ENCODE measurements at regions not wholly inside any gene's neighbourhood (a gene's known extent, or its start where the extent isn't known, plus 50 kb on each side); places are given as distances from the start of the nearest gene placed in this dataset.

DNA sequence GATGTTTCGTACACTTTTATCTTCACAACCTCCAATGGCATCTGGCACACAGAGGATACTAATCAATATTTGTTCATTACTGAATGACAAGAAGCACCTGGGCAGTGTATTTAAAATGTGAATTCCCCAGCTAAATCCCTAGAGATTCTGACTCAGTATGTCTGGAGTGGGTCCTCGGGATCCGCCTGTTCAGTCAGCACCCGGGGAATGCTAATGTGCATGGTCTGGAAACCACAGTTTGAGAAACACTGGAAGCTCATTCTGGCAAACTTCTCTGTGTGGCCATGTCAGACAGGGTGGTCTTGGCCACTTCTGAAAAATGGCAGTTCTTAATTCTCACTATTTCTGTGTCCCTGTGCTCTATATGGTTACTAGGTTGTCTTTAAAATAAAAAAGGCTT is 138.8 kb upstream of the VCX start:
- Mint-ChIP-seq H3K4me1 (ENCODE audit: low read depth) (no peaks in the 10 kb centered on the region), H3K36me3 (ENCODE audit: low read depth) (no peaks in the 10 kb centered on the region), H3K27ac (no peak overlapping the region), H3K9me3 (no peaks in the 10 kb centered on the region), H3K4me3 (no peak overlapping the region), H3K27me3 (ENCODE audit: low read depth) (no peaks in the 10 kb centered on the region)
- DNase-seq (ENCODE audit: low spot score): no peak

GRCh38 chrX:7698248-7698647 is 144.7 kb upstream of the VCX start:
- Mint-ChIP-seq H3K27me3 (ENCODE audit: low read depth) (no peaks in the 10 kb centered on the region), H3K36me3 (ENCODE audit: low read depth) (no peaks in the 10 kb centered on the region), H3K9me3 (no peaks in the 10 kb centered on the region), H3K4me3 (no peak overlapping the region), H3K27ac (no peak overlapping the region), H3K4me1 (ENCODE audit: low read depth) (no peaks in the 10 kb centered on the region)
- no peak for DNase-seq (ENCODE audit: low spot score)

- Mint-ChIP-seq H3K27ac (no peak overlapping the region), H3K27me3 (ENCODE audit: low read depth) (no peaks in the 10 kb centered on the region), H3K9me3 (no peaks in the 10 kb centered on the region), H3K4me3 (no peak overlapping the region), H3K36me3 (ENCODE audit: low read depth) (no peaks in the 10 kb centered on the region), H3K4me1 (ENCODE audit: low read depth) (no peaks in the 10 kb centered on the region)
- no peak for DNase-seq (ENCODE audit: low spot score)
These were observed 152.1 kb upstream of the VCX start for GRCh38 chrX:7690842-7691241.

DNA sequence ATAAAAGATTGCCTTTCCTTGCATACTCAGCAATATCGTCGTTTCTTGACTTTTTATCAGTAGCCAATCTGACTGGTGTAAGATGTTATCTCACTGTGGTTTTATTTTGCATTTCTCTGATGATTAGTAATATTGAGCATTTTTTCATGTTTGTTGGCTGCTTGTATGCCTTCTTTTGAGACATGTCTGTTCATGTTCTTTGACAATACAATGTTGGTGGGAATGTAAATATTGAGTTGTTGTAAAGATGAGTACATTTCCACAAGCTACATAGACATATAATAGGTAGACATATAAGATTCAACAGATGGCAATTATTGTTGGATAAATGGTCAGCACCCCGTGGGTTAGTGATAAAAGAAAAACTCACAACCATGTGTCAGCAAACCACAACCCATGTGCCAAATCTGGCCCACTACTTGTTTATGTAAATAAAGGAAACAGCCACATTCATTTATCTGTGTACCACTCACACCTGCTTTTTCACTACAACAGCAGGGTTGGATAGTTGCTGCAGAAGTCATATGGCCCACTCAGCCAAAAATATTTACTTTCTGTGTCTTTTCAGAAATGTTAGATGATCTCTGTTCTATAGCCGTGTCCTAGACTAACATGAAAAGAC is 153.1 kb upstream of the VCX start:
- H3K4me3 Mint-ChIP-seq: no peak overlapping the region
- no peak for DNase-seq (ENCODE audit: low spot score)
- no peaks in the 10 kb centered on the region for H3K27me3 Mint-ChIP-seq (ENCODE audit: low read depth)
- no peaks in the 10 kb centered on the region for H3K4me1 Mint-ChIP-seq (ENCODE audit: low read depth)
- no peaks in the 10 kb centered on the region for H3K36me3 Mint-ChIP-seq (ENCODE audit: low read depth)
- H3K27ac Mint-ChIP-seq: no peak overlapping the region
- H3K9me3 Mint-ChIP-seq: no peaks in the 10 kb centered on the region

DNA sequence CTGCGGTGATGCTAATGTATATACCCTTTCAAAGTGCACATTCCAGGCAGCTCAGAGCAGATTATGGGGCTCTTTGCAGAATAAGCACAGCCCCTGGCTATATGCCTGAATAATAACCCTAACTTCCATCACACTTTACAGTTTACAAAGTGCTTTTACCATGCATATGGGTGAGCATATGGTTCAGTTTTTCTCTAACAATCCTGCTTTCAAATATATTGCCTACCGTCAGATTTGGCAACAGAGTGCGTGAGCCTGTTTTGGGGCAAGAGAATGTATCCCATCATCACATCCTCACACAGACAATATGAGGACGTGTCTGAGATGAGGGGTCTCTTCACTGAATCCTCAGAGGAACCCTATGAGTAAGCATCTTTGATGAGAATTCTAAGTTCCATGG is 162.8 kb upstream of the VCX start:
- DNase-seq (ENCODE audit: low spot score): no peak
- Mint-ChIP-seq H3K4me3 (no peak overlapping the region), H3K27me3 (ENCODE audit: low read depth) (no peaks in the 10 kb centered on the region), H3K36me3 (ENCODE audit: low read depth) (no peaks in the 10 kb centered on the region), H3K27ac (no peak overlapping the region), H3K4me1 (ENCODE audit: low read depth) (no peaks in the 10 kb centered on the region), H3K9me3 (no peaks in the 10 kb centered on the region)

DNA sequence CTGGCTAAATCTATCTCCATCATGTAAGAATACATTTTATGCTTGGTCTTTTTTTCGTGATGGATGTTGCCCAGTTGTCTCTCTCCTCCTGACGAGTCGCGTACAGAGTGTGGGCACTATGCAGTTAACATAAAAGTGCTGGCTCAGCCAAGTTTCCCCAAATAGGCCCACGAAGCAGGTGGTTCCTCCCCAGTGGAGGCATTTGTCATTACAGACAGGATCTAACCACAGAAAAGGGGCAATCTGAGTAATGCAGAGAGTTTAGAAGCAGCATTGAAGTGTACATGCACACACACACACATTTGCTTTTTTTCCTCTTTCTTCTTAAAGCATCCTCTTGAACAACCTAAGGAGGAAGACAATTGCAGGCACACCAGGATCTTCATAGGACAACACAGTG is 188.7 kb upstream of the VCX start:
- H3K4me1 Mint-ChIP-seq (ENCODE audit: low read depth): no peaks in the 10 kb centered on the region
- no peak overlapping the region for H3K27ac Mint-ChIP-seq
- H3K9me3 Mint-ChIP-seq: no peaks in the 10 kb centered on the region
- H3K36me3 Mint-ChIP-seq (ENCODE audit: low read depth): no peaks in the 10 kb centered on the region
- H3K27me3 Mint-ChIP-seq (ENCODE audit: low read depth): no peaks in the 10 kb centered on the region
- DNase-seq (ENCODE audit: low spot score): no peak
- H3K4me3 Mint-ChIP-seq: no peak overlapping the region

DNA sequence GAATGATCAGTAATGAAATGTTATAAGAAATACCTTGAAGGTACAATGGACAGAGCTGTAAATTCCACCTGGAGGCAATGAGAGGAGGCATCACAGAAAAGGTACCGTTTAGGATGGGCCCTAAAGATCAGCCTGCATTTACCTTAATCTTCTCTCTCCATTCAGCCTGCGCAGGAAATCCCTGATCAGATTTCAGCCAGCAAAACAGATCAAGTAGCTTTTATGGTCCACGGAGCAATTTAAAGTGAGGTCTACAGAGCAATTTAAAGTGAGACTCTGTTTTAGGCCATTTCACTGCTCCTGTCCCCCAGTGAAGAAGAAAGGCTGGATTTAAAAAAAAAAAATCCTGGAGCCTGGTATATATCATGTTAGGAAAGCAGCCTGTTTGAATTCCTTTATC is 195.1 kb upstream of the VCX start:
- Mint-ChIP-seq H3K4me1 (ENCODE audit: low read depth) (no peaks in the 10 kb centered on the region), H3K4me3 (no peak overlapping the region), H3K9me3 (no peaks in the 10 kb centered on the region), H3K36me3 (ENCODE audit: low read depth) (no peaks in the 10 kb centered on the region), H3K27ac (no peak overlapping the region), H3K27me3 (ENCODE audit: low read depth) (no peaks in the 10 kb centered on the region)
- DNase-seq (ENCODE audit: low spot score): no peak

DNA sequence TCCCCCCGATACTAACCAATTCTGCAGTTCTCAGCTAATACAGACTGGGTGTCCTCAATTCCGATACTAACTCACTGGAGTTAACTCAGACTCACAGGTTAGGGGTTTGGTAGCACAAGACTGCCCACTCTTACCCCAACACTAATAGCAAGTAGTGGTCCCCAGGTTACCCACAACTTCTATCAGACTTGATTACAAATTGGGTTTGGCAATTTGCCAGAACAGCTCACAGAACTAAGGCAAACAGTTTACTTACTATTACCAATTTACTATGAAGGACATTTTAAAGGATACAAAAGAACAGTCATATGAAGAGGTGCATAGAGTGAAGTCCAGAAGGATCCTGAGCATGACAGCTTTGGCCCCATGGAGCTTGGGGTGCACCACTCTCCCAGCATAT is 201.8 kb upstream of the VCX start:
- Mint-ChIP-seq H3K27ac (no peak overlapping the region), H3K4me1 (ENCODE audit: low read depth) (no peaks in the 10 kb centered on the region), H3K27me3 (ENCODE audit: low read depth) (no peaks in the 10 kb centered on the region), H3K4me3 (no peak overlapping the region), H3K36me3 (ENCODE audit: low read depth) (no peaks in the 10 kb centered on the region), H3K9me3 (no peaks in the 10 kb centered on the region)
- DNase-seq (ENCODE audit: low spot score): no peak

- Mint-ChIP-seq H3K9me3 (no peaks in the 10 kb centered on the region), H3K4me3 (no peak overlapping the region), H3K36me3 (ENCODE audit: low read depth) (no peaks in the 10 kb centered on the region), H3K27ac (no peak overlapping the region), H3K27me3 (ENCODE audit: low read depth) (no peaks in the 10 kb centered on the region), H3K4me1 (ENCODE audit: low read depth) (no peaks in the 10 kb centered on the region)
- no peak for DNase-seq (ENCODE audit: low spot score)
These were observed 202.6 kb upstream of the VCX start for GRCh38 chrX:7640392-7640791.

GRCh38 chrX:7638078-7638710 is 204.8 kb upstream of the VCX start:
- DNase-seq (ENCODE audit: low spot score): no peak
- Mint-ChIP-seq H3K9me3 (peaks cover 2% of the 10 kb centered on the region), H3K36me3 (ENCODE audit: low read depth) (no peaks in the 10 kb centered on the region), H3K27me3 (ENCODE audit: low read depth) (no peaks in the 10 kb centered on the region), H3K4me3 (no peak overlapping the region), H3K27ac (no peak overlapping the region), H3K4me1 (ENCODE audit: low read depth) (no peaks in the 10 kb centered on the region)

DNA sequence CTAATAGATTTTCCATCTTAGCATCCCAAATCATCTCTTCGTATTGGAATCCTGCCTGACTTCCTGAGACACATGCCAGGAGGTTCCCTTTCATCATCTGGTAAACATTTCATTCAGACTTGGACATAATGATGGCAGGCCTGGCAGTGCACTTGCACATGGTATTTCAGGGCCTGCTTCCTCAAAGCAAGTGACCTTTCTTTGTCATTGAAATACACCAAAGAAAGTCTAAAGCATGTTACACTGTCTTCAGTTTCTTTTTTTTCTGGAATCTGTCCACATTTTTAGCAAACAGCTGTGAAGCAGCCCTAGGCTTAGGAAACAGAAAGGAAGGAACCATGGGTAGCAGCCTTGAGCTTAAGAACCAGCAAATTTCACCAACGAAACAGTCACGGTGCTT is 205.9 kb upstream of the VCX start:
- Mint-ChIP-seq H3K27ac (no peak overlapping the region), H3K4me1 (ENCODE audit: low read depth) (no peaks in the 10 kb centered on the region), H3K27me3 (ENCODE audit: low read depth) (no peaks in the 10 kb centered on the region), H3K4me3 (no peak overlapping the region), H3K36me3 (ENCODE audit: low read depth) (no peaks in the 10 kb centered on the region), H3K9me3 (peaks cover 5% of the 10 kb centered on the region)
- no peak for DNase-seq (ENCODE audit: low spot score)

GRCh38 chrX:7635604-7636003 is 207.4 kb upstream of the VCX start:
- H3K4me1 Mint-ChIP-seq (ENCODE audit: low read depth): no peaks in the 10 kb centered on the region
- H3K27me3 Mint-ChIP-seq (ENCODE audit: low read depth): no peaks in the 10 kb centered on the region
- peaks cover 5% of the 10 kb centered on the region for H3K9me3 Mint-ChIP-seq
- DNase-seq (ENCODE audit: low spot score): no peak
- no peak overlapping the region for H3K4me3 Mint-ChIP-seq
- no peak overlapping the region for H3K27ac Mint-ChIP-seq
- H3K36me3 Mint-ChIP-seq (ENCODE audit: low read depth): no peaks in the 10 kb centered on the region

- Mint-ChIP-seq H3K4me1 (ENCODE audit: low read depth) (no peaks in the 10 kb centered on the region), H3K27me3 (ENCODE audit: low read depth) (no peaks in the 10 kb centered on the region), H3K36me3 (ENCODE audit: low read depth) (no peaks in the 10 kb centered on the region), H3K27ac (no peak overlapping the region), H3K4me3 (no peak overlapping the region), H3K9me3 (no peaks in the 10 kb centered on the region)
- DNase-seq (ENCODE audit: low spot score): no peak
These were observed 222.4 kb upstream of the VCX start for GRCh38 chrX:7620560-7620959.

GRCh38 chrX:7617994-7618393 is 225.0 kb upstream of the VCX start:
- H3K4me1 Mint-ChIP-seq (ENCODE audit: low read depth): no peaks in the 10 kb centered on the region
- H3K27me3 Mint-ChIP-seq (ENCODE audit: low read depth): no peaks in the 10 kb centered on the region

GRCh38 chrX:7614616-7615015 is 228.4 kb upstream of the VCX start:
- Mint-ChIP-seq H3K27me3 (ENCODE audit: low read depth) (no peaks in the 10 kb centered on the region), H3K36me3 (ENCODE audit: low read depth) (no peaks in the 10 kb centered on the region), H3K9me3 (no peaks in the 10 kb centered on the region), H3K4me1 (ENCODE audit: low read depth) (no peaks in the 10 kb centered on the region), H3K4me3 (no peak overlapping the region), H3K27ac (no peak overlapping the region)
- DNase-seq (ENCODE audit: low spot score): no peak

More at GRCh38 chrX:7617994-7618393, 225.0 kb upstream of the VCX start:
- DNase-seq (ENCODE audit: low spot score): no peak
- no peaks in the 10 kb centered on the region for H3K36me3 Mint-ChIP-seq (ENCODE audit: low read depth)
- H3K4me3 Mint-ChIP-seq: no peak overlapping the region
- no peak overlapping the region for H3K27ac Mint-ChIP-seq
- H3K9me3 Mint-ChIP-seq: no peaks in the 10 kb centered on the region

All from T-helper 2 cell treated with Interferon-gamma antibody and Interleukin-4, amounts not matched to agents 5 μg/mL and 100 μg/mL, for 36 hours (primary cell).